ENCODE measurements at regions not wholly inside any gene's neighbourhood (a gene's known extent, or its start where the extent isn't known, plus 50 kb on each side); places are given as distances from the start of the nearest gene placed in this dataset.

DNA sequence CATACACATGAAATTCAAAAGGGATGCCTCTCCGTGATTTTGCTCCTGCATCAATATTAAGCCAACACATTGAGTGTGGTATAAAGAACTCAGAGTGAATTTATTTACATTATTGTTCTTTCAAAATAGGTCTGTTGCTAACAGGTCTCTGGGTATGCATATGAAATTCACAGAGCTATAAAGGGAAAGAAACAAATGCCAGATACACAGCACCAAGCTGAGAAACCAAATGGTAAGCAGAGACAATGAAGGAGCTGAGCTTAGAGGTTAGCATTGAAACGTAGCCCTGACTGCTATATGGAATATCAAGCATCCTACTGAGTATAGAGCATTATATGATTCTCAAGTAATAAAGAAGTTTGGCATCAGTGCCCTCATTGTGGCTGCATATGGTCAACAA is 712.9 kb downstream of the NSUN3 start:
- Mint-ChIP-seq H3K27ac (ENCODE audit: unreplicated experiment) (no peak overlapping the region), H3K36me3 (ENCODE audit: low read depth) (no peaks in the 10 kb centered on the region), H3K27me3 (ENCODE audit: low read depth) (no peaks in the 10 kb centered on the region), H3K4me1 (peaks cover 22% of the 10 kb centered on the region), H3K9me3 (peaks cover 3% of the 10 kb centered on the region), H3K4me3 (no peak overlapping the region)
- TF ChIP-seq, protein P1, sequence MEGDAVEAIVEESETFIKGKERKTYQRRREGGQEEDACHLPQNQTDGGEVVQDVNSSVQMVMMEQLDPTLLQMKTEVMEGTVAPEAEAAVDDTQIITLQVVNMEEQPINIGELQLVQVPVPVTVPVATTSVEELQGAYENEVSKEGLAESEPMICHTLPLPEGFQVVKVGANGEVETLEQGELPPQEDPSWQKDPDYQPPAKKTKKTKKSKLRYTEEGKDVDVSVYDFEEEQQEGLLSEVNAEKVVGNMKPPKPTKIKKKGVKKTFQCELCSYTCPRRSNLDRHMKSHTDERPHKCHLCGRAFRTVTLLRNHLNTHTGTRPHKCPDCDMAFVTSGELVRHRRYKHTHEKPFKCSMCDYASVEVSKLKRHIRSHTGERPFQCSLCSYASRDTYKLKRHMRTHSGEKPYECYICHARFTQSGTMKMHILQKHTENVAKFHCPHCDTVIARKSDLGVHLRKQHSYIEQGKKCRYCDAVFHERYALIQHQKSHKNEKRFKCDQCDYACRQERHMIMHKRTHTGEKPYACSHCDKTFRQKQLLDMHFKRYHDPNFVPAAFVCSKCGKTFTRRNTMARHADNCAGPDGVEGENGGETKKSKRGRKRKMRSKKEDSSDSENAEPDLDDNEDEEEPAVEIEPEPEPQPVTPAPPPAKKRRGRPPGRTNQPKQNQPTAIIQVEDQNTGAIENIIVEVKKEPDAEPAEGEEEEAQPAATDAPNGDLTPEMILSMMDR (conservative IDR thresholded peaks at IDR 0.05): no peak
- no peak for DNase-seq (ENCODE audit: low read depth, low spot score)

DNA sequence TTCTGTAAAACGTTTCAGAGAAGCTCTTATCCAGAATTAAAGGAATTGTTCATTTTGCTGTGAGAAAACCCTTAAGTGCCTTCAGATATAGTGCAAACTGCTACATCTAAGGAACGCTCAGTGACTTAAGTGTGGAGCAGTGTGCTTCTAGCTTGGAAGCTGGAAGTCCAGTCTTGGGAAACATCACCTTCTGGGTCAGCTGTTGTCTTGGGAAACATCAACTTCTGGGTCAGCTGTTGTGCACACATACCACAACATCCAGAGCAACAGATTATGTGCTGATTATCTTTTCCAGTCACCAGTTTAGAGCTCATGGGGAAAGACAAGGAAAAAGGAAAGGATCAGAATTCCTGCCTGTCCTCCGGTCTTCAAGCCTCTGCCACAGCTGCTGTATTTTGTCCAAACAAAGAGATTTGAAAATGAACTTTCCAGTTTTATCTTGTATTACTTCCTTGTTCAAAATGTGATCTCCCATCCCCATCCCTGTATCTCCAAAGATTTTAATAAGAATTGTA is 713.6 kb downstream of the NSUN3 start:
- H3K27ac Mint-ChIP-seq (ENCODE audit: unreplicated experiment): no peak overlapping the region
- no peak overlapping the region for H3K4me3 Mint-ChIP-seq
- no peak for DNase-seq (ENCODE audit: low read depth, low spot score)
- no peaks in the 10 kb centered on the region for H3K27me3 Mint-ChIP-seq (ENCODE audit: low read depth)
- H3K4me1 Mint-ChIP-seq: peaks cover 23% of the 10 kb centered on the region
- H3K9me3 Mint-ChIP-seq: peaks cover 3% of the 10 kb centered on the region
- TF ChIP-seq, protein P1 (conservative IDR thresholded peaks at IDR 0.05): no peak
- no peaks in the 10 kb centered on the region for H3K36me3 Mint-ChIP-seq (ENCODE audit: low read depth)

DNA sequence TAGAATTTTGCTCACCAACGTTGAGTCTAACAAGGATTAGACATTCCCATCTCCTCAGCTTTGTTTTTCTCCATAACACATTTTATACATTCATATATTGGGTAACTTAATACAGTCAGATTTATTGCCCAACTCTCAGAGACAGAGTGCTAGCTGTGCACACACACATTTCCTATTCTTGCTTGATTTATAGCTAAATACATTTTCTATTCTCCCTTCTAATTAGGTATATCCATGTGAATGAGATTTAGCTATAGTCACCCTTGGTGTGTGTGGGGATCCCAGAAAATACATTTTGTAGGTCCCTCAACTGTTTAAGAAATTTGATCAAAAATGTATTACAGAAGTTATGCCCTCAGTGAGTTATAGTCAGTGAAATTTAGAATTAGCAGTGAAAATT is 715.4 kb downstream of the NSUN3 start:
- H3K27ac Mint-ChIP-seq (ENCODE audit: unreplicated experiment): no peak overlapping the region
- no peak for DNase-seq (ENCODE audit: low read depth, low spot score)

DNA sequence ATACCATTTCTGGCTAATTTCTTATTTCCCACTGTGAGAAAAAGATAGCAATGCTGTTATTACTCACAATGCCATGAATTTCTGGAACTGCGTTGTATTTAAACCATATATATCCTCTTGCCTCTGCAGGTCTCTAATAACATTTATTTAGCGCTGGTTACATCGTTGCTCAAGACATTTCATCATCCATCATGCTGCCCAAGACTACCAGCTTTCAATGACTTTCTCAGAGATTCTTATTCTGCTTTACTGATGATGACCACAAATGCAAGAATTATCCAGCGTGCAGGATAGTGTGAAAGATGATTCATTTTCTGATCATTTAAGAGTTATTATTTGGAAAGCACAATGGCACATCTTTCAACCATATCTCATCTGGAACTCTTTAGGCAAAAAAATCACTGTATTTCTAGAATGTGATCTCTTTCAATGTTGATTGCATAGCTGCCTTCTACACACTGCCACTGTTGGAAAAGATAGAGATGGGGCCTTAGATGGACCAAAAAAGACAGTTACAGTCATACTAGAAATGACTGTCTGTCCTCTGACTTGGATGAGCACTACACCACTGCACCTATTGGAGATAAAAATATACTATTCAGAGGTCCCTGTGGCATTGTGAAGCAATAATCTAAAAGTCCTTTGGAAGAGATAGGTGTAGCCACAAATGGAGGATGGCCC is 716.1 kb downstream of the NSUN3 start:
- H3K36me3 Mint-ChIP-seq (ENCODE audit: low read depth): no peaks in the 10 kb centered on the region
- H3K27me3 Mint-ChIP-seq (ENCODE audit: low read depth): no peaks in the 10 kb centered on the region
- no peak overlapping the region for H3K4me3 Mint-ChIP-seq
- TF ChIP-seq, protein P1 (conservative IDR thresholded peaks at IDR 0.05): no peak
- H3K27ac Mint-ChIP-seq (ENCODE audit: unreplicated experiment): no peak overlapping the region
- DNase-seq (ENCODE audit: low read depth, low spot score): no peak
- H3K4me1 Mint-ChIP-seq: peaks cover 23% of the 10 kb centered on the region
- H3K9me3 Mint-ChIP-seq: peaks cover 3% of the 10 kb centered on the region

More for the DNA sequence above, 715.4 kb downstream of the NSUN3 start:
- peaks cover 3% of the 10 kb centered on the region for H3K9me3 Mint-ChIP-seq
- no peaks in the 10 kb centered on the region for H3K36me3 Mint-ChIP-seq (ENCODE audit: low read depth)
- no peak overlapping the region for H3K4me3 Mint-ChIP-seq
- H3K27me3 Mint-ChIP-seq (ENCODE audit: low read depth): no peaks in the 10 kb centered on the region
- TF ChIP-seq, protein P1 (conservative IDR thresholded peaks at IDR 0.05): no peak
- peaks cover 23% of the 10 kb centered on the region for H3K4me1 Mint-ChIP-seq

DNA sequence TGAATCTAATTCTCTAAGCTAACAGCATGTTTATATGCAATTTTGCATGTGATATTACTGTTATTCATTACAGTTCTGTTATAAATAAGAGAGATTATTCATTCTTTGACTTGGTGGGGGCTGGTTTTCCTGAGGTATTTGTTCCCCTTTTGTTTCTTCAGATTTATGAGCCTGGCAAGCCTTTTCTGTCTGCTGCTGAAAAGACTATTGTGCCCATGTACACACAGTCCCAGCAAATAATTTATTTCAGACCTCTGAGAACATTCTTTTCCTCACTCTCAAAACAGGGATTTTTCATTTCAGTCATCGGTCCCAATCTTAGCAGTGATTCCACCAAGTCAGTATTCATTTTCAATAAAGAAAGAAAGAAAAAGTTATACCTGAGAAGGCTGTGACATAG is 716.8 kb downstream of the NSUN3 start:
- Mint-ChIP-seq H3K36me3 (ENCODE audit: low read depth) (no peaks in the 10 kb centered on the region), H3K9me3 (peaks cover 3% of the 10 kb centered on the region), H3K27ac (ENCODE audit: unreplicated experiment) (peak overlapping the region; percentile 16), H3K4me3 (no peak overlapping the region), H3K27me3 (ENCODE audit: low read depth) (no peaks in the 10 kb centered on the region), H3K4me1 (peaks cover 23% of the 10 kb centered on the region)
- no peak for DNase-seq (ENCODE audit: low read depth, low spot score)
- TF ChIP-seq, protein P1 (conservative IDR thresholded peaks at IDR 0.05): no peak

Measured in neural crest cell (in vitro differentiated cells).